Pancreas (tissue), 10 donors: ENCODE measurements at regions not wholly inside any gene's neighbourhood (a gene's known extent, or its start where the extent isn't known, plus 50 kb on each side); places are given as distances from the start of the nearest gene placed in this dataset.

Experiments used
- ATAC-seq, 4 donors: fragments of 200-7000 bp; cut with Tn5 transposase; one replicate each; pipeline versions ENCODE4 v1.8.0 to v1.9.1; 2020; ENCODE audit warnings: mild to moderate bottlenecking in 4 of 4, moderate library complexity in 4 of 4
- DNase-seq, 6 donors: peaks; one replicate each; pipeline ENCODE4 v3.0.0-alpha.2; 2020
- FAIRE-seq: peaks from 2 replicates; lab custom pipeline; 2012; peaks lifted over from hg19 to GRCh38; lab: Jason Lieb, UNC
- H3K27ac ChIP-seq, 4 donors: fragments of 200-600 bp; sonication (generic); 1 replicate in 3 of 4; 2 replicates in 1 of 4; pipeline versions ENCODE4 v1.5.0 to v1.8.0; 2020
- H3K27me3 ChIP-seq, 4 donors: fragments of 200-600 bp; one replicate each; pipeline ENCODE4 v1.8.0; 2021
- H3K36me3 ChIP-seq, 3 donors: fragments of 200-600 bp; sonication (generic) in 1 of 3; one replicate each; pipeline versions ENCODE4 v1.5.0 to v1.8.0; 2020 to 2021
- H3K4me1 ChIP-seq, 3 donors: fragments of 200-600 bp; one replicate each; pipeline ENCODE4 v1.8.0; 2021
- H3K4me3 ChIP-seq, 4 donors: fragments of 200-600 bp; sonication (generic) in 2 of 4; one replicate each; pipeline versions ENCODE4 v1.5.0 to v1.8.0; 2020 to 2021
- H3K9me3 ChIP-seq, 4 donors: fragments of 200-600 bp; one replicate each; pipeline ENCODE4 v1.8.0; 2021
- WGBS, 2 donors: extraction: QIAGEN DNeasy Blood & Tissue Kit; methylation state at CpG; one replicate each; pipeline ENCODE4 v1.1.7; 2013; 5-methylcytosine and 5-hydroxymethylcytosine counted together
- intact Hi-C, 3 donors: fragments of 100-400 bp; cut with DNase I; formaldehyde crosslinking; loops; one replicate each; pipeline versions ENCODE4 v1.11.1 to v1.14.2; 2022
- TF ChIP-seq, protein P1 (sequence below), 4 donors: fragments of 200-600 bp; sonication (generic) in 3 of 4; IDR thresholded peaks; one replicate each; pipeline versions ENCODE4 v1.5.0 to v1.8.0; 2021; ENCODE audit warnings: antibody characterized with exemption in 4 of 4
- donor health status: healthy with polysubstance abuse.
- donor health status: DM: no; HTN: no; CAD: no; lungs with moderate emphysema.
- donor health status: DM: no; HTN: no; CAD: no.
- donor health status: control.
- donor health status: control.
- donor health status: Bipolar disorder and iron deficiency.
- donor health status: DM: yes; HTN: yes; CAD: no.
- donor health status: DM: no; HTN: no; CAD: no.
- donor health status: DM: no; HTN: no; CAD: no.
- donor health status: DM: yes; HTN: yes; CAD: no.

DNA sequence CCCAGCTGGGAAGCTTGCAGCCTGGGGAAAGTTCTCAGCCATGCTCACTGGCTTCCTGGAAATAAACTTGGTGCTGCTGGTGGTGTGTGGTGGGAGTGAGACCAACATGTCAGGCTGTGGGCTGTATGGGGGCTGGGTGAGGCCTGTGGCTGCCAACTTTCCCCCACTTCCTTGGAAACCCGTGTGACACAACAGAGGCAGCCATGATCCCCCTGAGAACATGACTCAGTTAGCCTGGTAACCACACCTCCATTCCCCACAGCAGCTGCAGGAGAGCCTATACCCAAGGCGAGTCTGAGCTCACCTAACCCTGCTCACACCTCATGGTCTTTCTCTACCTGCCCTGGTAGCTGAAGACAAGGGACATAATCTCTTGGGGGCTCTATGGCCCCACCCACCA is 72.7 kb upstream of the RGMB start:
- Histone ChIP-seq H3K4me3 (no peak overlapping the region), H3K4me1 (no peaks in the 10 kb centered on the region), H3K36me3 (no peaks in the 10 kb centered on the region), H3K27me3 (no peaks in the 10 kb centered on the region), H3K27ac (no peak overlapping the region), H3K9me3 (no peaks in the 10 kb centered on the region)
- 59 to 70% methylated on average over 2 of the region's 2 CpGs for WGBS, 2 donors
- ATAC-seq (no peak), DNase-seq (peak in 1 of 6 donors; percentile 4), FAIRE-seq (no peak)
- intact Hi-C loops, result no loop called here
- TF ChIP-seq, protein P1, sequence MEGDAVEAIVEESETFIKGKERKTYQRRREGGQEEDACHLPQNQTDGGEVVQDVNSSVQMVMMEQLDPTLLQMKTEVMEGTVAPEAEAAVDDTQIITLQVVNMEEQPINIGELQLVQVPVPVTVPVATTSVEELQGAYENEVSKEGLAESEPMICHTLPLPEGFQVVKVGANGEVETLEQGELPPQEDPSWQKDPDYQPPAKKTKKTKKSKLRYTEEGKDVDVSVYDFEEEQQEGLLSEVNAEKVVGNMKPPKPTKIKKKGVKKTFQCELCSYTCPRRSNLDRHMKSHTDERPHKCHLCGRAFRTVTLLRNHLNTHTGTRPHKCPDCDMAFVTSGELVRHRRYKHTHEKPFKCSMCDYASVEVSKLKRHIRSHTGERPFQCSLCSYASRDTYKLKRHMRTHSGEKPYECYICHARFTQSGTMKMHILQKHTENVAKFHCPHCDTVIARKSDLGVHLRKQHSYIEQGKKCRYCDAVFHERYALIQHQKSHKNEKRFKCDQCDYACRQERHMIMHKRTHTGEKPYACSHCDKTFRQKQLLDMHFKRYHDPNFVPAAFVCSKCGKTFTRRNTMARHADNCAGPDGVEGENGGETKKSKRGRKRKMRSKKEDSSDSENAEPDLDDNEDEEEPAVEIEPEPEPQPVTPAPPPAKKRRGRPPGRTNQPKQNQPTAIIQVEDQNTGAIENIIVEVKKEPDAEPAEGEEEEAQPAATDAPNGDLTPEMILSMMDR (IDR thresholded peaks at IDR 0.05), result no peak

DNA sequence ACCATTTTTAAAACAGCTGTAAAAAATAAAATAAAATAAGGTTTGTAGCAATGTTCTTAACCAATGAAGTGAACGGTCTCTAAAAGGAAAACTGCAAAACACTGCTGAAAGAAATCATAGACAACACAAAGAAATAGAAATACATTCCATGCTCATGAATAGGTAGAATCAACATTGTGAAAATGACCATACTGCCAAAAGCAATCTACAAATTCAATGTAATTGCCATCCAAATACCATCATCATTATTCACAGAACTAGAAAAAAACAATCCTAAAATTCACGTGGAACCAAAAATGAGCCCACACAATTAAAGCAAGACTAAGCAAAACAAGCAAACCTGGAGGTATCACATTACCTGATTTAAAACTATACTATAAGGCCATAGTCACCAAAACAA is 67.6 kb upstream of the RGMB start:
- Histone ChIP-seq H3K9me3 (no peaks in the 10 kb centered on the region), H3K27me3 (no peaks in the 10 kb centered on the region), H3K27ac (no peak overlapping the region), H3K36me3 (no peaks in the 10 kb centered on the region), H3K4me1 (no peaks in the 10 kb centered on the region), H3K4me3 (no peak overlapping the region)
- TF ChIP-seq, protein P1 (IDR thresholded peaks at IDR 0.05), result no peak
- 72 to 79% methylated on average over 2 of the region's 2 CpGs for WGBS, 2 donors
- intact Hi-C loops, result no loop called here
- FAIRE-seq (no peak), ATAC-seq (no peak), DNase-seq (no peak)

- TF ChIP-seq, protein P1 (IDR thresholded peaks at IDR 0.05), result no peak
- no peak overlapping the region for H3K4me3 ChIP-seq
- H3K9me3 ChIP-seq, result no peaks in the 10 kb centered on the region
- ATAC-seq, result no peak
- intact Hi-C loops, result no loop called here
- no peaks in the 10 kb centered on the region for H3K4me1 ChIP-seq
- H3K36me3 ChIP-seq, result no peaks in the 10 kb centered on the region
- H3K27ac ChIP-seq, result no peak overlapping the region
- no peaks in the 10 kb centered on the region for H3K27me3 ChIP-seq
- DNase-seq, result no peak
- no peak for FAIRE-seq
- WGBS, 2 donors, result 67 to 83% methylated on average over 1 of the region's 1 CpG
These were observed 63.8 kb upstream of the RGMB start for GRCh38 chr5:98709681-98710080.

- Histone ChIP-seq H3K27ac (no peak overlapping the region), H3K27me3 (no peaks in the 10 kb centered on the region), H3K36me3 (no peaks in the 10 kb centered on the region), H3K9me3 (no peaks in the 10 kb centered on the region), H3K4me3 (no peak overlapping the region), H3K4me1 (no peaks in the 10 kb centered on the region)
- TF ChIP-seq, protein P1 (IDR thresholded peaks at IDR 0.05), result no peak
- DNase-seq, result no peak
- intact Hi-C loops, result no loop called here
- ATAC-seq, result no peak
- FAIRE-seq, result no peak
These were observed 60.4 kb upstream of the RGMB start for GRCh38 chr5:98713027-98713426.

GRCh38 chr5:98713856-98714255 is 59.6 kb upstream of the RGMB start:
- Histone ChIP-seq H3K9me3 (no peaks in the 10 kb centered on the region), H3K4me1 (no peaks in the 10 kb centered on the region), H3K27ac (no peak overlapping the region), H3K36me3 (no peaks in the 10 kb centered on the region), H3K4me3 (no peak overlapping the region), H3K27me3 (no peaks in the 10 kb centered on the region)
- TF ChIP-seq, protein P1 (IDR thresholded peaks at IDR 0.05), result no peak
- ATAC-seq (no peak), DNase-seq (no peak), FAIRE-seq (peak; percentile 5)
- intact Hi-C loops, result no loop called here
